H1 (cell line): ENCODE measurements at regions not wholly inside any gene's neighbourhood (a gene's known extent, or its start where the extent isn't known, plus 50 kb on each side); places are given as distances from the start of the nearest gene placed in this dataset.

ENCODE experiments used
- CTCF ChIA-PET: fragments of 300-600 bp; sonication (Branson Sonifier 250); formaldehyde crosslinking; loops from one replicate; lab custom pipeline; 2021; ENCODE audit not compliant: partially characterized antibody; lab: Charles Lee
- POLR2A ChIA-PET: fragments of 300-600 bp; sonication (Branson Sonifier 250); formaldehyde crosslinking; loops from one replicate; lab custom pipeline; 2021; ENCODE audit warnings: inconsistent platforms; ENCODE audit not compliant: partially characterized antibody; lab: Charles Lee
- DNase-seq, 2 experiments: peaks; one replicate each; pipeline versions ENCODE4 v3.0.0 to v3.0.0-alpha.2; 2010 to 2022; ENCODE audit warnings: low spot score in 2 of 2, low read depth in 1 of 2, mixed read lengths in 1 of 2
- FAIRE-seq: peaks from 2 replicates; lab custom pipeline; 2011; peaks lifted over from hg19 to GRCh38; lab: Jason Lieb, UNC
- H2AFZ ChIP-seq: 2 replicates; pipeline ENCODE4 v1.8.1; 2012; ENCODE audit warnings: low read length, inconsistent platforms
- H2AK5ac ChIP-seq: 2 replicates; pipeline ENCODE4 v1.6.1; 2013; ENCODE audit warnings: low read depth, low read length
- H2BK120ac ChIP-seq: replicated peaks from 2 replicates; pipeline ENCODE3; 2013; ENCODE audit warnings: low read depth, low read length, inconsistent platforms
- H2BK12ac ChIP-seq: 2 replicates; pipeline ENCODE4 v1.6.1; 2013; ENCODE audit warnings: low read depth, low read length
- H2BK15ac ChIP-seq: 2 replicates; pipeline ENCODE4 v1.6.1; 2013; ENCODE audit warnings: low read length
- H2BK20ac ChIP-seq: 2 replicates; pipeline ENCODE4 v1.6.1; 2013; ENCODE audit warnings: low read length
- H2BK5ac ChIP-seq: 2 replicates; pipeline ENCODE4 v1.6.1; 2013; ENCODE audit warnings: low read depth, low read length
- H3K14ac ChIP-seq: 2 replicates; pipeline ENCODE4 v1.6.1; 2013; ENCODE audit warnings: inconsistent platforms; ENCODE audit not compliant: insufficient read length
- H3K18ac ChIP-seq: 2 replicates; pipeline ENCODE4 v1.6.1; 2013; ENCODE audit warnings: low read length; ENCODE audit errors: extremely low read depth
- H3K23ac ChIP-seq: 2 replicates; pipeline ENCODE4 v1.6.1; 2013; ENCODE audit warnings: inconsistent platforms; ENCODE audit not compliant: insufficient read length
- H3K23me2 ChIP-seq: 2 replicates; pipeline ENCODE4 v1.6.1; 2013; ENCODE audit warnings: low read depth, low read length
- H3K27ac ChIP-seq: 2 replicates; pipeline ENCODE4 v1.6.1; 2011; ENCODE audit warnings: low read depth, low read length, inconsistent platforms
- H3K27me3 ChIP-seq, 4 experiments: replicated peaks in 1 of 4; 1 replicate in 1 of 4; 2 replicates in 3 of 4; pipeline versions ENCODE4 v1.6.1 to v1.8.1; 2011 to 2013; ENCODE audit warnings: low read length in 3 of 4, mild to moderate bottlenecking in 3 of 4, inconsistent platforms in 2 of 4, mixed read lengths in 2 of 4, moderate library complexity in 1 of 4; ENCODE audit not compliant: control insufficient read depth in 3 of 4, insufficient read depth in 3 of 4; ENCODE audit errors: extremely low read depth in 1 of 4
- H3K36me3 ChIP-seq, 4 experiments: 2 replicates each; pipeline versions ENCODE4 v1.6.1 to v1.8.1; 2011 to 2013; ENCODE audit warnings: mild to moderate bottlenecking in 4 of 4, low read length in 3 of 4, moderate library complexity in 2 of 4, control low read depth in 1 of 4, inconsistent platforms in 1 of 4; ENCODE audit not compliant: insufficient read depth in 4 of 4, control insufficient read depth in 2 of 4
- H3K4ac ChIP-seq: replicated peaks from 2 replicates; pipeline ENCODE3; 2013; ENCODE audit warnings: low read length, low read depth, mixed read lengths, inconsistent platforms; ENCODE audit not compliant: insufficient read length
- H3K4me1 ChIP-seq, 4 experiments: replicated peaks in 1 of 4; 1 replicate in 1 of 4; 2 replicates in 3 of 4; pipeline versions ENCODE4 v1.6.1 to v1.8.1; 2011 to 2013; ENCODE audit warnings: low read length in 3 of 4, inconsistent platforms in 2 of 4, mixed read lengths in 1 of 4; ENCODE audit not compliant: insufficient read depth in 4 of 4, control insufficient read depth in 3 of 4
- H3K4me2 ChIP-seq, 2 experiments: 2 replicates each; pipeline versions ENCODE4 v1.6.1 to v1.8.1; 2011 to 2013; ENCODE audit warnings: low read depth in 2 of 2, low read length in 2 of 2, control low read depth in 1 of 2, inconsistent platforms in 1 of 2, mild to moderate bottlenecking in 1 of 2; ENCODE audit not compliant: insufficient read depth in 1 of 2
- H3K4me3 ChIP-seq, 4 experiments: fragments of 200-600, 300-600 bp in 1 of 4; sonication (generic), shearing (Covaris generic), sonication (Bioruptor Twin) in 1 of 4; 2 replicates each; pipeline versions ENCODE4 v1.5.1 to v1.8.1; 2011 to 2016; ENCODE audit warnings: low read length in 4 of 4, low read depth in 3 of 4, control low read depth in 2 of 4, inconsistent platforms in 2 of 4, mild to moderate bottlenecking in 2 of 4, mixed read lengths in 1 of 4, moderate library complexity in 1 of 4; ENCODE audit not compliant: insufficient read depth in 2 of 4; ENCODE audit errors: extremely low read depth in 1 of 4
- H3K56ac ChIP-seq: replicated peaks from 2 replicates; pipeline ENCODE3; 2013; ENCODE audit warnings: low read depth, mild to moderate bottlenecking, mixed read lengths, low read length, inconsistent platforms; ENCODE audit not compliant: insufficient read length
- H3K79me1 ChIP-seq: 2 replicates; pipeline ENCODE4 v1.6.1; 2013; ENCODE audit warnings: low read depth, low read length, control low read depth
- H3K79me2 ChIP-seq, 2 experiments: 2 replicates each; pipeline versions ENCODE4 v1.6.1 to v1.8.1; 2012 to 2013; ENCODE audit warnings: low read length in 2 of 2, mild to moderate bottlenecking in 2 of 2, inconsistent platforms in 1 of 2; ENCODE audit not compliant: insufficient read depth in 2 of 2, control insufficient read depth in 1 of 2
- H3K9ac ChIP-seq, 4 experiments: replicated peaks in 1 of 4; 1 replicate in 1 of 4; 2 replicates in 3 of 4; pipeline versions ENCODE4 v1.6.1 to v1.8.1; 2011 to 2013; ENCODE audit warnings: low read depth in 3 of 4, low read length in 3 of 4, control low read depth in 2 of 4, mild to moderate bottlenecking in 2 of 4, moderate library complexity in 2 of 4, inconsistent platforms in 1 of 4; ENCODE audit errors: extremely low read depth in 1 of 4
- H3K9me3 ChIP-seq, 2 experiments: 2 replicates each; pipeline versions ENCODE4 v1.6.1 to v1.8.1; 2012 to 2013; ENCODE audit warnings: mild to moderate bottlenecking in 2 of 2, moderate library complexity in 2 of 2, control low read depth in 1 of 2, inconsistent platforms in 1 of 2, low read depth in 1 of 2, low read length in 1 of 2, mixed read lengths in 1 of 2; ENCODE audit not compliant: insufficient read depth in 2 of 2
- H4K20me1 ChIP-seq, 2 experiments: replicated peaks in 1 of 2; 2 replicates each; pipeline versions ENCODE3 to v1.8.1; 2011 to 2013; ENCODE audit warnings: inconsistent platforms in 2 of 2, low read length in 2 of 2, mild to moderate bottlenecking in 1 of 2; ENCODE audit not compliant: insufficient read depth in 2 of 2, control insufficient read depth in 1 of 2
- H4K5ac ChIP-seq: 2 replicates; pipeline ENCODE4 v1.6.1; 2013; ENCODE audit warnings: low read length, low read depth, mixed read lengths, inconsistent platforms; ENCODE audit not compliant: insufficient read length
- H4K8ac ChIP-seq: 2 replicates; pipeline ENCODE4 v1.8.0; 2013; ENCODE audit warnings: mild to moderate bottlenecking, moderate library complexity, low read length, inconsistent platforms; ENCODE audit not compliant: insufficient read depth; ENCODE audit errors: extremely low read depth
- H4K91ac ChIP-seq: replicated peaks from 2 replicates; pipeline ENCODE3; 2013; ENCODE audit warnings: low read length, mixed read lengths, inconsistent platforms; ENCODE audit not compliant: insufficient read length
- FOSL1 ChIP-seq: IDR thresholded peaks from 2 replicates; pipeline ENCODE4 v1.6.1; 2011; ENCODE audit warnings: mild to moderate bottlenecking, low read depth, low read length, moderate library complexity; ENCODE audit not compliant: insufficient read depth
- POLR2A ChIP-seq, 2 experiments: IDR thresholded peaks; 1 replicate in 1 of 2; 2 replicates in 1 of 2; pipeline ENCODE4 v1.6.1; 2011; ENCODE audit warnings: low read depth in 2 of 2, low read length in 2 of 2, mild to moderate bottlenecking in 2 of 2; ENCODE audit errors: control extremely low read depth in 1 of 2
- WGBS, 2 experiments: shearing (Covaris generic) in 1 of 2; methylation state at CpG; one replicate each; pipeline versions ENCODE4 v1.1.6 to v1.1.7; 2013 to 2015; ENCODE audit warnings: low lambda C conversion rate in 2 of 2, mixed read lengths in 2 of 2, inconsistent platforms in 1 of 2, low coverage in 1 of 2, missing lambda C conversion rate in 1 of 2; ENCODE audit not compliant: insufficient replicate concordance in 2 of 2, insufficient coverage in 1 of 2, insufficient read length in 1 of 2; ENCODE audit errors: extremely low coverage in 1 of 2, missing lambda C conversion rate in 1 of 2; 5-methylcytosine and 5-hydroxymethylcytosine counted together

DNA sequence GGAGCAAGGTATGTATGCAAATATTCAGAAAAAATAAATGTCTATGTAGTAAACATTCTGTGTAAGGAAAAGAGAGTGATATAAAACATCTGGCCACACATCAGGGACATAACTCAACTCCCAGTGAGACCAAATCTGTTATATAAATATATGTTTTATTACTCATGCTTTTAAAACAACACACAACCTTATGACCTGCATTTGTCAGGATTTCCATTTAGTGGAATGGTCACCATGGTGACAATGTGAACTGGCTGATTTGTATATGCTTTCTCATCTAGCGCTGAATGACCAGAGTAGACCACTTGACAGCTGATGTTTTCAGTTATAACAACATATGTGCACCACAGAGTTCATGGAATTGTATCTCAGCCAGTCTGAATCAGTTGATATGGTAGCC is 551.7 kb downstream of the HTR7 start:
- Histone ChIP-seq H3K4me3 (no peak overlapping the region), H3K36me3 (peaks cover 0 to 14% (median 2%) of the 10 kb centered on the region in 4 experiments; a peak in 3 of 8 replicates), H3K27me3 (no peaks in the 10 kb centered on the region), H4K5ac (no peak overlapping the region), H2BK120ac (no peak overlapping the region), H4K91ac (no peak overlapping the region), H2BK15ac (no peak overlapping the region), H3K4me1 (peaks cover 4 to 12% (median 9%) of the 10 kb centered on the region in 4 experiments; a peak in 5 of 7 replicates), H3K9me3 (peaks cover 0 to 6% of the 10 kb centered on the region in 2 experiments; a peak in 1 of 4 replicates), H3K23ac (no peak overlapping the region), H3K9ac (no peak overlapping the region), H2AK5ac (no peak overlapping the region), H3K56ac (no peak overlapping the region), H3K4ac (no peak overlapping the region), H4K8ac (no peak overlapping the region), H3K27ac (no peak overlapping the region), H3K23me2 (no peaks in the 10 kb centered on the region; the same call in 1 of the 2 replicates), H3K4me2 (no peak overlapping the region), H3K18ac (no peak overlapping the region), H3K79me2 (no peaks in the 10 kb centered on the region), H4K20me1 (no peaks in the 10 kb centered on the region)
- ChIA-PET POLR2A (interaction anchor here (0.7 to 0.9 kb wide), 2 partner anchors 66 to 268 kb away, joined by 3 read pairs; no protein-coding TSS in a partner anchor), CTCF (no interaction called here)
- DNase-seq: no peak
- FAIRE-seq: peak; percentile 32
- 100% methylated on average over 1 of the region's 1 CpG; no CpG with 5 or more reads in 1 of the 2 experiments for WGBS, 2 experiments
- TF ChIP-seq FOSL1 (no peak), POLR2A (IDR thresholded peaks at IDR 0.05; ENCODE audit: control extremely low read depth in 1 of 2, low read depth in 2 of 2, low read length in 2 of 2) (peak in 1 of 2 experiments; percentile 31; a peak in 1 of 3 replicates)
- TF ChIP-seq, all 59 proteins: peak for 1
- Histone ChIP-seq H2BK12ac (no peak overlapping the region), H3K14ac (no peak overlapping the region), H3K79me1 (no peaks in the 10 kb centered on the region), H2BK20ac (no peak overlapping the region), H2BK5ac (no peak overlapping the region), H2AFZ (no peak overlapping the region)
